Left lobe of liver (tissue), 2 donors: ENCODE measurements at regions not wholly inside any gene's neighbourhood (a gene's known extent, or its start where the extent isn't known, plus 50 kb on each side); places are given as distances from the start of the nearest gene placed in this dataset.
"Not testable (repeated sequence)": the region's sequence is repeated elsewhere in the genome, so short reads cannot be mapped to it uniquely, and the experiment has no call there.

Experiments used
- ATAC-seq: fragments of 200-7000 bp; cut with Tn5 transposase; one replicate; pipeline ENCODE4 v1.9.1; 2020; ENCODE audit warnings: mild to moderate bottlenecking, moderate library complexity
- DNase-seq: peaks from one replicate; pipeline ENCODE4 v3.0.0-alpha.2; 2020; ENCODE audit warnings: low spot score
- donor health status: DM: no; HTN: no; CAD: no; lungs with moderate emphysema.
- donor health status: DM: no; HTN: yes; CAD: no.

GRCh38 chr13:76668141-76668540, 218.1 kb downstream of the KCTD12 start:
- ATAC-seq (no peak), DNase-seq (no peak)

- DNase-seq: no peak
- ATAC-seq: peak; percentile 29
Measured at GRCh38 chr13:76667551-76667950, 218.7 kb downstream of the KCTD12 start.

- no peak for ATAC-seq
- DNase-seq: no peak
Measured at GRCh38 chr13:76663592-76664335, 222.4 kb downstream of the KCTD12 start.

GRCh38 chr13:76659074-76659473, 227.1 kb downstream of the KCTD12 start:
- ATAC-seq, DNase-seq: not testable (repeated sequence)

GRCh38 chr13:76656500-76656899, 229.7 kb downstream of the KCTD12 start:
- ATAC-seq: no peak
- no peak for DNase-seq

GRCh38 chr13:76656056-76656455, 230.1 kb downstream of the KCTD12 start:
- DNase-seq (no peak), ATAC-seq (no peak)

- no peak for ATAC-seq
- DNase-seq: no peak
Measured at GRCh38 chr13:76654263-76654662, 231.9 kb downstream of the KCTD12 start.

GRCh38 chr13:76651286-76651685, 234.9 kb downstream of the KCTD12 start:
- ATAC-seq (no peak), DNase-seq (no peak)

GRCh38 chr13:76647550-76647949, 238.7 kb downstream of the KCTD12 start:
- DNase-seq: no peak

GRCh38 chr13:76646946-76647345, 239.3 kb downstream of the KCTD12 start:
- DNase-seq: no peak

More at GRCh38 chr13:76647550-76647949, 238.7 kb downstream of the KCTD12 start:
- ATAC-seq: no peak

GRCh38 chr13:76645632-76646031, 240.6 kb downstream of the KCTD12 start:
- DNase-seq: no peak
- ATAC-seq: no peak

More at GRCh38 chr13:76646946-76647345, 239.3 kb downstream of the KCTD12 start:
- ATAC-seq: no peak

GRCh38 chr13:76644906-76645305, 241.3 kb downstream of the KCTD12 start:
- DNase-seq: no peak
- ATAC-seq: no peak

GRCh38 chr13:76643596-76643995, 242.6 kb downstream of the KCTD12 start:
- ATAC-seq (no peak), DNase-seq (no peak)

GRCh38 chr13:76641056-76641455, 245.1 kb downstream of the KCTD12 start:
- ATAC-seq: no peak
- no peak for DNase-seq

GRCh38 chr13:76638882-76639281, 247.3 kb downstream of the KCTD12 start:
- ATAC-seq (no peak), DNase-seq (no peak)

- no peak for ATAC-seq
- DNase-seq: no peak
Measured at GRCh38 chr13:76638181-76638580, 248.0 kb downstream of the KCTD12 start.

GRCh38 chr13:76637641-76638141, 248.5 kb downstream of the KCTD12 start:
- DNase-seq (no peak), ATAC-seq (no peak)

GRCh38 chr13:76636829-76637228, 249.4 kb downstream of the KCTD12 start:
- ATAC-seq (no peak), DNase-seq (no peak)

- no peak for DNase-seq
- ATAC-seq: no peak
Measured at GRCh38 chr13:76635232-76636230, 250.7 kb downstream of the KCTD12 start.

GRCh38 chr13:76634431-76635191, 251.6 kb downstream of the KCTD12 start:
- no peak for ATAC-seq
- no peak for DNase-seq
